OCI-LY3 (cell line): ENCODE measurements at regions not wholly inside any gene's neighbourhood (a gene's known extent, or its start where the extent isn't known, plus 50 kb on each side); places are given as distances from the start of the nearest gene placed in this dataset.

ENCODE experiments used
- CTCF ChIP-seq: fragments of 200-600, 300-600 bp; sonication (generic); IDR thresholded peaks from 2 replicates; pipeline ENCODE4 v1.5.1; 2014; ENCODE audit warnings: antibody characterized with exemption, low read length, low read depth
- EZH2phosphoT487 ChIP-seq: fragments of 200-600 bp; shearing (Covaris generic); IDR thresholded peaks from 2 replicates; pipeline ENCODE4 v1.6.1; 2018; ENCODE audit warnings: antibody characterized with exemption, mixed run types, low read depth

GRCh38 chrX:147364896-147365295 is 546.8 kb upstream of the FMR1 start:
- TF ChIP-seq CTCF (no peak), EZH2phosphoT487 (no peak)
